Transverse colon (tissue), 4 donors: ENCODE measurements at regions not wholly inside any gene's neighbourhood (a gene's known extent, or its start where the extent isn't known, plus 50 kb on each side); places are given as distances from the start of the nearest gene placed in this dataset.

Experiments
- DNase-seq: peaks from one replicate; pipeline ENCODE4 v3.0.0-alpha.2; 2019
- H3K27ac ChIP-seq, 4 donors: fragments of 200-600 bp; sonication (generic); 2 replicates each; pipeline ENCODE4 v1.5.1; 2016 to 2018; ENCODE audit warnings: inconsistent platforms in 4 of 4
- H3K27me3 ChIP-seq: fragments of 200-600 bp; sonication (generic); 2 replicates; pipeline ENCODE4 v1.5.1; 2017; ENCODE audit warnings: inconsistent platforms
- H3K36me3 ChIP-seq, 4 donors: fragments of 200-600 bp; sonication (generic); 2 replicates each; pipeline ENCODE4 v1.5.1; 2017 to 2019; ENCODE audit warnings: inconsistent platforms in 4 of 4
- H3K4me1 ChIP-seq, 4 donors: fragments of 200-600 bp; sonication (generic); 2 replicates each; pipeline ENCODE4 v1.5.1; 2017 to 2020; ENCODE audit warnings: inconsistent platforms in 4 of 4
- H3K4me3 ChIP-seq, 4 donors: fragments of 200-600 bp; sonication (generic); 1 replicate in 1 of 4; 2 replicates in 3 of 4; pipeline versions ENCODE4 v1.5.1 to v1.6.1; 2017 to 2019; ENCODE audit warnings: inconsistent platforms in 4 of 4
- H3K9me3 ChIP-seq, 2 donors: fragments of 200-600 bp; sonication (generic); 2 replicates each; pipeline ENCODE4 v1.5.1; 2017 to 2019; ENCODE audit warnings: inconsistent platforms in 2 of 2
- CTCF ChIP-seq, 5 experiments: fragments of 200-600 bp in 3 of 5; fragments of 450-650 bp in 2 of 5; sonication (generic) in 3 of 5; IDR thresholded peaks; 1 replicate in 2 of 5; 2 replicates in 3 of 5; pipeline ENCODE4 v1.5.1; 2016 to 2017; ENCODE audit warnings: antibody characterized with exemption in 5 of 5, inconsistent platforms in 3 of 5, mild to moderate bottlenecking in 2 of 5, moderate library complexity in 1 of 5
- EP300 ChIP-seq: sonication (generic); formaldehyde crosslinking; IDR thresholded peaks from one replicate; pipeline ENCODE4 v1.6.1; 2017; ENCODE audit warnings: antibody characterized with exemption, low read depth
- POLR2A ChIP-seq: fragments of 450-650 bp; IDR thresholded peaks from one replicate; pipeline ENCODE4 v1.6.1; 2016; ENCODE audit warnings: antibody characterized with exemption, mild to moderate bottlenecking, moderate library complexity
- POLR2AphosphoS5 ChIP-seq, 3 donors: sonication (generic); formaldehyde crosslinking; IDR thresholded peaks; one replicate each; pipeline ENCODE4 v1.6.1; 2016; ENCODE audit warnings: antibody characterized with exemption in 3 of 3
- WGBS, 2 donors: methylation state at CpG; one replicate each; pipeline ENCODE4 v1.1.5; 2018; ENCODE audit warnings: low coverage in 1 of 2; 5-methylcytosine and 5-hydroxymethylcytosine counted together
- in situ Hi-C, 4 donors: fragments of 200-750 bp; cut with MboI; loops; one replicate each; pipeline versions ENCODE4 v1.15.0 to v1.15.1; 2017; ENCODE audit warnings: low sequenced_read_pairs in 3 of 4, low pct_ligation_motif_present in 1 of 4, low pct_unique_long_range_greater_than_20kb in 1 of 4
- intact Hi-C: fragments of 100-400 bp; cut with DNase I; formaldehyde crosslinking; loops from one replicate; pipeline ENCODE4 v1.15.1; 2023; ENCODE audit warnings: low total_unique reads

GRCh38 chr5:13248253-13248652, 696.2 kb downstream of the DNAH5 start:
- Histone ChIP-seq H3K36me3 (no peaks in the 10 kb centered on the region), H3K4me3 (no peak overlapping the region), H3K27ac (no peak overlapping the region), H3K9me3 (no peaks in the 10 kb centered on the region), H3K27me3 (no peaks in the 10 kb centered on the region), H3K4me1 (no peaks in the 10 kb centered on the region)
- WGBS, 2 donors, result 53 to 67% methylated on average over 1 to 3 of the region's 3 CpGs
- intact Hi-C loops (no loop called here), in situ Hi-C loops (no loop called here)
- no peak for DNase-seq
- no peak for TF ChIP-seq POLR2AphosphoS5 (IDR thresholded peaks at IDR 0.05)
- TF ChIP-seq EP300, result no peak
- TF ChIP-seq CTCF (IDR thresholded peaks at IDR 0.05), result no peak
- no peak for TF ChIP-seq POLR2A

DNA sequence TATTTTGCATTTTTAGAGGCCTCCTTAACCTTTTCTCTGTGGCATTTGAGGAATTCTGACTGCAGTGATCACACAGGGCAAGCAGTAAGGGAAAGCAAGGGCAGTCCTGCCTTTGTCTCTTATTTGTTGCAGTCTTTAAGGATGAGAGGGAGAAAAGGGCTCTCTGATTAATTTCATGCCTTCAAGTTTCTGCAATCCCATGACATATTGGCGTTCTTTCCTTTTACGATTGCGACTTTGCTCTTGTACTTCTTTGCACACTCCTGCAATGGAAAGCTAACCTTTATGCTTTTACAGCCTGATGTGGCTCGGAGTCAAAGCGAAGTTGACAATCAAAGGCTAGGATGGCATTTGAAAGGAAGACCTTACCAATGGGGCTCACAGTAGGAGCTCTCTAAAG, 698.4 kb downstream of the DNAH5 start:
- Histone ChIP-seq H3K27ac (no peak overlapping the region), H3K36me3 (no peaks in the 10 kb centered on the region), H3K27me3 (no peaks in the 10 kb centered on the region), H3K4me3 (no peak overlapping the region), H3K9me3 (no peaks in the 10 kb centered on the region), H3K4me1 (no peaks in the 10 kb centered on the region)
- TF ChIP-seq POLR2A (no peak), EP300 (no peak), POLR2AphosphoS5 (IDR thresholded peaks at IDR 0.05) (no peak), CTCF (IDR thresholded peaks at IDR 0.05) (no peak)
- intact Hi-C loops (no loop called here), in situ Hi-C loops (no loop called here)
- no peak for DNase-seq
- 52 to 65% methylated on average over 5 of the region's 5 CpGs for WGBS, 2 donors

GRCh38 chr5:13244151-13244550, 700.3 kb downstream of the DNAH5 start:
- in situ Hi-C loops (no loop called here), intact Hi-C loops (loop anchor here (5.0 kb wide), 1 partner anchor 1852 kb away; no protein-coding TSS in a partner anchor)
- no peak overlapping the region for H3K4me3 ChIP-seq
- no peaks in the 10 kb centered on the region for H3K4me1 ChIP-seq
- no peak for TF ChIP-seq POLR2AphosphoS5 (IDR thresholded peaks at IDR 0.05)
- TF ChIP-seq CTCF (IDR thresholded peaks at IDR 0.05), result no peak
- no peak for TF ChIP-seq POLR2A
- no peak for TF ChIP-seq EP300
- H3K27me3 ChIP-seq, result no peaks in the 10 kb centered on the region
- no peak for DNase-seq
- no peaks in the 10 kb centered on the region for H3K9me3 ChIP-seq
- H3K27ac ChIP-seq, result no peak overlapping the region
- H3K36me3 ChIP-seq, result no peaks in the 10 kb centered on the region
- WGBS, 2 donors, result no CpG with 5 or more reads among the region's 20 CpGs

GRCh38 chr5:13227513-13227912, 717.0 kb downstream of the DNAH5 start:
- TF ChIP-seq POLR2A (no peak), CTCF (IDR thresholded peaks at IDR 0.05) (no peak), POLR2AphosphoS5 (IDR thresholded peaks at IDR 0.05) (no peak), EP300 (no peak)
- intact Hi-C loops (no loop called here), in situ Hi-C loops (no loop called here)
- no peak for DNase-seq
- 0 to 7% methylated on average over 1 of the region's 1 CpG for WGBS, 2 donors
- H3K27me3 ChIP-seq, result no peaks in the 10 kb centered on the region
- H3K36me3 ChIP-seq, result no peaks in the 10 kb centered on the region
- H3K9me3 ChIP-seq, result no peaks in the 10 kb centered on the region
- no peak overlapping the region for H3K4me3 ChIP-seq
- H3K4me1 ChIP-seq, result no peaks in the 10 kb centered on the region
- no peak overlapping the region for H3K27ac ChIP-seq
